NAMALWA (cell line): ENCODE measurements at regions not wholly inside any gene's neighbourhood (a gene's known extent, or its start where the extent isn't known, plus 50 kb on each side); places are given as distances from the start of the nearest gene placed in this dataset.
A peak's percentile ranks its signal among the peaks of the same experiment; 100 is the strongest.
"Not testable (repeated sequence)": the region's sequence is repeated elsewhere in the genome, so short reads cannot be mapped to it uniquely, and the experiment has no call there.

ENCODE experiments used
- DNase-seq: peaks from one replicate; pipeline ENCODE4 v3.0.0-alpha.2; 2015; ENCODE audit warnings: low spot score

- no peak for DNase-seq
Observed at GRCh38 chr2:56021136-56021474, 97.5 kb upstream of the EFEMP1 start.

GRCh38 chr2:56021579-56021978 is 98.0 kb upstream of the EFEMP1 start:
- DNase-seq, result no peak

GRCh38 chr2:56025469-56026193 is 102.0 kb upstream of the EFEMP1 start:
- no peak for DNase-seq

- no peak for DNase-seq
Observed at GRCh38 chr2:56026828-56027227, 103.2 kb upstream of the EFEMP1 start.

GRCh38 chr2:56030062-56030461 is 106.5 kb upstream of the EFEMP1 start:
- DNase-seq, result no peak

DNA sequence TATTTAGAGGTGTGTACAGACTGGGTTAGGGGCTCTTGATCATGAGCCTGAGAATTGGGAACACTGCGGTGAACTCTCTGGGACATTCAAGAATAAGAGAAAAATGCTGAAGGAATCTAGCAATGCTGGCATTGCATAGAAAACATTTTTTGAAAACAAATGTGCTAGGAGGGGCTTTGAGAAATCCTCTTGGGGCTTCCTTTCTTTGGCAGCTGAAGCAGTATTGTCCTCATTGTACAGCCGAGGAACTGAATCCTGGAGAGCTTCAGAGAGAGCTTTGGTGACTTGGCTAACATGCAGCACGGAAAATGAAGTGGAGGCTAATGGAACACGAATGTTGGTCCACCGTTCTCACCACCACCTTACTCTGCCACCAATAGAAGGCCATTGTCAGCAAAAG is 107.3 kb upstream of the EFEMP1 start:
- no peak for DNase-seq

DNA sequence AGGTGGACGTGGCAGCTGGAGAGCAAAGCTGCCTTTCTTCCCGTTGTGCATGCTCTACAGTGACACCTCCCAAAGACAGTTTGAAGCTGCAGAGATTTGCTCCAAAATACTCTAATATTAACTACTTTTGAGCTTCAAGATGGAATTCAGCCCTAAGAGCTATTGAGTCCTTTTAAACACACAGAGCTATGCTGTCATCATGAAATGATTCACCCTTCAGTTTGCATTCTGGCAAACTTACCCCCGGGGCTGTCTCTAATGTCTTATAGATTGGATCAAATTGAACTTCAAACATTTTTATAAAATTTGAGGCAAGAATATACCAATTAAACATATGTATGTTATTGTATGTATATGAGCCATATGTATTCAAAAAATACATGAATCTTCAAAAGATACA is 110.7 kb upstream of the EFEMP1 start:
- DNase-seq, result no peak

- DNase-seq, result no peak
Observed at GRCh38 chr2:56040189-56040588, 116.6 kb upstream of the EFEMP1 start.

DNA sequence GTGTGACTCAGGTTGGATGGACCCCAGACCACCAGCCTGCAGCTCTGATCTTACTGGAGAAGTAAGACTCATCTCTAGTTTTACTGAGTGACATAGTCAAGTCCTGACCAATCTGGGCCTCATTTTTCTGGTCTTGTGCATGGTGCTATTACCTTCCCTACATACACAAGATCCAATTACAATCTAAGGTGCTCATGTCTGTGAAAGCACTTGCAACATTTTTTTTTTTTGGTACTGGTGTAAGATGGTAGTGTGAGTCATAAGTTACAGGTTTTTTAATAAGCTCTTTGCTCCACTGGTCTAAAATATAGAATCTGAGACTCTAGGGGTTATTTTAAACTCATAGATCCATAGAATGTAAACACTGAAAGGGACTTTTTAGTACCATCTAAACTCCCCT is 117.3 kb upstream of the EFEMP1 start:
- no peak for DNase-seq

GRCh38 chr2:56047136-56047535 is 123.6 kb upstream of the EFEMP1 start:
- no peak for DNase-seq

- DNase-seq, result no peak
Observed at GRCh38 chr2:56049233-56049845, 125.8 kb upstream of the EFEMP1 start.

GRCh38 chr2:56053679-56054078 is 130.1 kb upstream of the EFEMP1 start:
- no peak for DNase-seq

DNA sequence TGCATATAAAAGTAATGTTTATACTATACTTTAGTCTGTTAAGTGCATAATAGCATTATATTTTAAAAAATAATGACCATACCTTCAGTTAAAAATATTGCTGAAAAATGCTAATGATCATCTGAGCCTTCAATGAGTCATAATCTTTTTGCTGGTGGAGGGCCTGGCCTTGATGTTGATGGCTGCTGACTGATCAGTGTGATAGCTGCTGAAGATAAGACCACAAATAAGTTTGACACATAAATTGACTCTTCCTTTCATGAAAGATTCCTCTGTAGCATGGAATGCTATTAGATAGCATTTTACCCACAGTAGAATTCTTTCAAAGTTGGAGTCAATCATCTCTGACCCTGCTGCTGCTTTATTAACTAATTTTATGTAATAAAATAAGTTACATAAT is 128.4 kb upstream of the CCDC85A start:
- no peak for DNase-seq

GRCh38 chr2:56061327-56061726 is 122.5 kb upstream of the CCDC85A start:
- not testable (repeated sequence) for DNase-seq

GRCh38 chr2:56068746-56069145 is 115.0 kb upstream of the CCDC85A start:
- DNase-seq, result no peak

DNA sequence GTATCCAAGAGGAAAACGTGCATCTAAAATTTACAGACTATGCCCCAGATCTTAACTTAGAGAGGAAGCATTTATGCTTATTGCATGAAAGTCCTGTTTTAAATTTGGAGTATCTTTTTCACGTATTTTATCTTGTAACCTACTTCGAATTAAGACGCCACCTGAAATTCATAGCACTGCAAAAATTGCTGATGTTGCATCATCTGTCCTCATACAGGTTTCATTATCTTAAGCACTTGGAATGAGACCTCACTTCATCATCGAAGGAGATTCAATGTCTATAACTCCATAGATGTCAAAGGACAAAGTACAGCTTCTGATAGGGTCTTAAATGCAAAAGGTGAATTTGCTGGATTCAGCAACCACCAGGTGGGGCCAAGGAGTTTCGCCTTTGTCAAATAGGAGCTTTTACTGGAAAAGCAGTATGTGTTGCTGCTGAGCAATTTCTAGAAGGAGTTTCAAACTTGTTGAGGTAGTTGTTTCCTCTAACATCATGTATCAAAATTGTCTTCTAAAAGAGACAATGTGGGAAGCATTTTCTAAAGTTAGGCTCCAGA is 106.4 kb upstream of the CCDC85A start:
- peak; percentile 46 for DNase-seq

- no peak for DNase-seq
Observed at GRCh38 chr2:56082665-56083064, 101.1 kb upstream of the CCDC85A start.

- DNase-seq, result no peak
Observed at GRCh38 chr2:56084111-56084901, 99.5 kb upstream of the CCDC85A start.

GRCh38 chr2:56086336-56086735 is 97.5 kb upstream of the CCDC85A start:
- no peak for DNase-seq

DNA sequence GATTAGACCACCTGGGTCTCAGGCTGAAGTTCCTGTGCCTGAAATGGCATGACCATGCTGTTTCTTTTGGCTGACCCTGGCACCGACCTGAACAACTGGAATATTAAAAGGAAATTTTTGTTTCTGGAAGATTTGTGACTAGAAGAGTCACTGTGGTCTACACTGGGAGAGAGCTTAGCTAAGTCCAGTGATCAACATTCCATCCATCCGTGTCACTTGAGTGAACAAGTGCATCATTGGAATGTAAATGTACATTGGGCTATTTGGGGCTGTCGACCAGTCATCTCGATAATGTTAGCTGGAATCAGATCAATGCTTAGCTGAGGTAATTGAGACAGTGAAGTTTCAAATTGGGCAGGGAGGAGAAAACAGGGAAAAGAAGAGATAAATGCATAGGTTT is 95.4 kb upstream of the CCDC85A start:
- DNase-seq, result no peak

DNA sequence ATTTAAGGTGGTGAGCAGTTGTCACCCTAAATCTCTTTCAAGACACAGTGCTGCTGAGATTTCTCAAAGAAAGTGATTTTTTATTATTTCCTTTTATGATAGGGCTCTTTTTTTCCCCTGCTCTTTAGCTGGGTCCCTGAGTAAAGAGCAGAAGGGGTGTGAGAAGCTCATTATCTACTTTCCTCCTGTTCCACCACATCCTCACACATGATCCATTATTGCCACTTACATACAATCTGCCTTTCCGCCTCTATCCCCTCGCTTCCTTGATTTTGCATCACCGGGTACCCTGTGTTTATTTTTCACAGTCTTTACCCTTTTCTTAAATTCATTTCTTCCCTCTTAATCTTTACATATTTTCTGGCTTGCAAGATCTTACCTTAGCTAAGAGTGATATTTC is 93.9 kb upstream of the CCDC85A start:
- DNase-seq, result no peak

DNA sequence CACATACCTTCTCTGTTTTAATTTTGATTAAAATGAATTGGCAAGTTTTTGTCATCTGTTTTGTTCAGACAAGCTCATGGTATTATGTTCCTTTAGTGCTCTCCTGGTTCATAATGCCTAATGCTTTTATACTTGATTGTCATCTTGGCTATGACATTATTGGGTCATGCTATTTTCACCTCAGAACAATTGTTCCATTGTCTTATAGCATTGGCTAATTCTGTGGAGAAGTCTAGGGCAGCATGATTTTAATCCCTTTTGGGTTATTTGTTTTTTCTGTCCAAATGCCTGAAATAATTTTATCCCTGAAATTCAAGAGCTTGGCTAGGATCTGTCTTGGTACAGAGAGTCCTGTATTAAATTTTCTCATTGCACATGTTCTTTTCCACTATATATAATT is 83.8 kb upstream of the CCDC85A start:
- DNase-seq, result no peak

GRCh38 chr2:56100791-56101312 is 82.9 kb upstream of the CCDC85A start:
- DNase-seq, result no peak
